Gastroesophageal sphincter (tissue), 3 donors: ENCODE measurements at regions not wholly inside any gene's neighbourhood (a gene's known extent, or its start where the extent isn't known, plus 50 kb on each side); places are given as distances from the start of the nearest gene placed in this dataset.

ENCODE experiments used
- CTCF ChIP-seq, 4 experiments: fragments of 200-600 bp in 2 of 4; fragments of 450-650 bp in 2 of 4; sonication (generic) in 1 of 4; IDR thresholded peaks; one replicate each; pipeline ENCODE4 v1.5.1; 2017 to 2019; ENCODE audit warnings: antibody characterized with exemption in 4 of 4, mild to moderate bottlenecking in 2 of 4, moderate library complexity in 2 of 4
- EP300 ChIP-seq: sonication (generic); formaldehyde crosslinking; IDR thresholded peaks from one replicate; pipeline ENCODE4 v1.6.1; 2017; ENCODE audit warnings: antibody characterized with exemption, mild to moderate bottlenecking
- POLR2A ChIP-seq, 2 donors: fragments of 450-650 bp; IDR thresholded peaks; one replicate each; pipeline ENCODE4 v1.6.1; 2017; ENCODE audit warnings: antibody characterized with exemption in 2 of 2, mild to moderate bottlenecking in 2 of 2, moderate library complexity in 1 of 2
- POLR2AphosphoS5 ChIP-seq: sonication (generic); formaldehyde crosslinking; IDR thresholded peaks from one replicate; pipeline ENCODE4 v1.6.1; 2017; ENCODE audit warnings: antibody characterized with exemption

DNA sequence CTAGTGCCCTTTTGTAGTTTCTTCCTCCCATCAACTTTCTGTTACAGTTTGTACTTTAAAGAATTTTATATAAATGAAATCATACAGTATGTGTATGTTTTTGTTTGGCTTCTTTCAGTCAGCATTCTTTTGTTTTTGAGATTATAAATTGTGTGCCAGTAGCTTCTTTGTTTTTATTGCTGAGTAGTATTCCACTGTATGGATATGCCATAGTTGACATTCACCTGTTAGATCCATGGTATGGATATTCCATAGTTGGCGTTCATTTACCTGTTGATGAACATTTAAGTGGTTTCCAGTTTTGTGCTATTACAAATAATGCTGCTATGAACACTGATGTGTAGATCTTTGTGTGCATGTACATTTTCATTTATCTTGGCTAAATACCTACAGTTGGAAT is 70.8 kb upstream of the SYPL1 start:
- TF ChIP-seq CTCF (IDR thresholded peaks at IDR 0.05) (no peak), POLR2AphosphoS5 (no peak), POLR2A (IDR thresholded peaks at IDR 0.05) (no peak), EP300 (no peak)
